RWPE2 (cell line): ENCODE measurements at regions not wholly inside any gene's neighbourhood (a gene's known extent, or its start where the extent isn't known, plus 50 kb on each side); places are given as distances from the start of the nearest gene placed in this dataset.

Source experiments
- ATAC-seq: fragments of 200-7000 bp; cut with Tn5 transposase; 3 replicates; pipeline ENCODE4 v1.9.1; 2021; ENCODE audit warnings: low read depth
- DNase-seq: peaks from one replicate; pipeline ENCODE4 v3.0.0-alpha.2; 2020; ENCODE audit warnings: low spot score
- H3K27ac ChIP-seq: fragments of 450-650 bp; 2 replicates; pipeline ENCODE4 v1.5.1; 2017; ENCODE audit warnings: mild to moderate bottlenecking; ENCODE audit not compliant: poor library complexity, severe bottlenecking
- H3K27me3 ChIP-seq: fragments of 250-450 bp; sonication (Bioruptor Pico); 2 replicates; pipeline ENCODE4 v1.5.1; 2021; ENCODE audit warnings: mild to moderate bottlenecking, moderate library complexity; ENCODE audit not compliant: insufficient read depth, poor library complexity, severe bottlenecking
- H3K36me3 ChIP-seq: fragments of 250-450 bp; sonication (Bioruptor Pico); 2 replicates; pipeline ENCODE4 v1.5.1; 2020; ENCODE audit warnings: low read depth, mild to moderate bottlenecking, moderate library complexity
- H3K4me1 ChIP-seq: fragments of 250-450 bp; sonication (Bioruptor Pico); 2 replicates; pipeline ENCODE4 v1.5.1; 2021; ENCODE audit warnings: mild to moderate bottlenecking, moderate library complexity; ENCODE audit not compliant: insufficient read depth, poor library complexity, severe bottlenecking
- H3K4me3 ChIP-seq: fragments of 250-450 bp; sonication (Bioruptor Pico); 2 replicates; pipeline ENCODE4 v1.5.1; 2021; ENCODE audit warnings: mild to moderate bottlenecking, moderate library complexity; ENCODE audit not compliant: severe bottlenecking
- H3K9me3 ChIP-seq: fragments of 250-450 bp; sonication (Bioruptor Pico); 2 replicates; pipeline ENCODE4 v1.5.1; 2021; ENCODE audit warnings: mild to moderate bottlenecking, moderate library complexity; ENCODE audit not compliant: severe bottlenecking
- TF ChIP-seq, protein P1 (sequence below): fragments of 450-650 bp; IDR thresholded peaks from one replicate; pipeline ENCODE4 v1.5.1; 2017; ENCODE audit warnings: mild to moderate bottlenecking, moderate library complexity; ENCODE audit not compliant: poor library complexity, severe bottlenecking

DNA sequence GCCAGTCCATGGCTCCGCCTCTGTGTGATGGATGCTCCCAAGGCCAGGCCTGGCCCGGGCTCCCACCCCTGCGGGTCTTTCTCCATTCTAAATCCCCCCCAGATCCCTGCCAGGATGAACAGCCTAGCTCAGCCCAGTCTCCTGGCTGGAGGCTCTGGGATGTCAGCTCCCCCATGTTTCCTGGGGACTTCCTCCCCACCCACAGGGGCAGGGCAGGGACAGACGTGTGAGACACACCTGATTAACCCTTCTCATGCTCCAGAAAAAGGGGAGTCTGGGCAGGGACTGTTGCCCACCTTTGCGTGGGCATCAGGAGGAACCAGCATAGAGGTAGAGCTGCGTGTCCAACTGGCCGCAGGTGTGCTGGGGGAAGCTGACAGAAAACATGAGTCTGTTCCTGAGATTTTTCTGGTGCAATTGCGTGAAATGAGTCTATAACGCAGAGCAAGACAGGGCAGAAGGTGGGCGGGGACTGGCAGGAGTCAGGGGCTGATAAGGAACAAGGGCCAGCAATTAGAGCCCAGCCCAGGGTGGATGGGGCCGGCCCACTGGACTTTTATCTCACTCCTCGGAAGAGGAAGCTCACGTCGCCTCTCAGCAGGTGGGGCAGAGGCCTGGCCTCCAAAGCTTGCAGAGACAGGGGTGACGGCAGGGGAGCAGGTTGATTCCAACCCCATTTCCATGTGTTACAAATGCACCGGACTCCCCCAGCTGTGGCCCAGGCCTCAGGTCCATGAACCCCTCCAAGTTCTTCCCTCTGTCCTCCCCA, 238.2 kb downstream of the RBFOX3 start:
- TF ChIP-seq, protein P1, sequence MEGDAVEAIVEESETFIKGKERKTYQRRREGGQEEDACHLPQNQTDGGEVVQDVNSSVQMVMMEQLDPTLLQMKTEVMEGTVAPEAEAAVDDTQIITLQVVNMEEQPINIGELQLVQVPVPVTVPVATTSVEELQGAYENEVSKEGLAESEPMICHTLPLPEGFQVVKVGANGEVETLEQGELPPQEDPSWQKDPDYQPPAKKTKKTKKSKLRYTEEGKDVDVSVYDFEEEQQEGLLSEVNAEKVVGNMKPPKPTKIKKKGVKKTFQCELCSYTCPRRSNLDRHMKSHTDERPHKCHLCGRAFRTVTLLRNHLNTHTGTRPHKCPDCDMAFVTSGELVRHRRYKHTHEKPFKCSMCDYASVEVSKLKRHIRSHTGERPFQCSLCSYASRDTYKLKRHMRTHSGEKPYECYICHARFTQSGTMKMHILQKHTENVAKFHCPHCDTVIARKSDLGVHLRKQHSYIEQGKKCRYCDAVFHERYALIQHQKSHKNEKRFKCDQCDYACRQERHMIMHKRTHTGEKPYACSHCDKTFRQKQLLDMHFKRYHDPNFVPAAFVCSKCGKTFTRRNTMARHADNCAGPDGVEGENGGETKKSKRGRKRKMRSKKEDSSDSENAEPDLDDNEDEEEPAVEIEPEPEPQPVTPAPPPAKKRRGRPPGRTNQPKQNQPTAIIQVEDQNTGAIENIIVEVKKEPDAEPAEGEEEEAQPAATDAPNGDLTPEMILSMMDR = no peak
- DNase-seq (no peak), ATAC-seq (no peak)
- H3K4me3 ChIP-seq = no peak overlapping the region
- peaks cover 62% of the 10 kb centered on the region for H3K27me3 ChIP-seq
- no peak overlapping the region for H3K27ac ChIP-seq
- H3K36me3 ChIP-seq = no peaks in the 10 kb centered on the region
- H3K4me1 ChIP-seq = no peaks in the 10 kb centered on the region
- H3K9me3 ChIP-seq = no peaks in the 10 kb centered on the region

- H3K4me1 ChIP-seq = no peaks in the 10 kb centered on the region
- no peak for ATAC-seq
- TF ChIP-seq, protein P1 = no peak
- peaks cover 62% of the 10 kb centered on the region for H3K27me3 ChIP-seq
- H3K27ac ChIP-seq = no peak overlapping the region
- DNase-seq = no peak
- H3K9me3 ChIP-seq = no peaks in the 10 kb centered on the region
- H3K36me3 ChIP-seq = no peaks in the 10 kb centered on the region
- no peak overlapping the region for H3K4me3 ChIP-seq
Measured at GRCh38 chr17:79371984-79372383, 238.9 kb downstream of the RBFOX3 start.

DNA sequence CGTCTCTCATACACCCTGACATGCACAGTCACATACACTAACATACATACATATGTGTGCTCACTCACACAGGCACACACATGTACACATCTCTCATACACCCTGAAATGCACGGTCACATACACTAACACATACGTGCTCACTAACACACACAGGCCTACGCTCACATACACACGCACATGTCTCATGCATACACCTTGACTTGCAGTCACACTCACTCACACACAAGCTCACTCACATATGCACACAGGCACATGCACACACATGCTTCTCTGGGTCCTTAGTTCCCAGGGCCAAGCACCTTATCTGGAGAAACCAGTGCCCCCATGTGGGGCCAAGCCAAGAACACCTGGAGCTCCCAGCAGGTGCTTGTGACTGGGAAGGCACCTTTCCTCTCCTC, 240.3 kb downstream of the RBFOX3 start:
- H3K4me1 ChIP-seq = no peaks in the 10 kb centered on the region
- no peak for ATAC-seq
- no peak overlapping the region for H3K4me3 ChIP-seq
- no peaks in the 10 kb centered on the region for H3K9me3 ChIP-seq
- no peak overlapping the region for H3K27ac ChIP-seq
- H3K36me3 ChIP-seq = no peaks in the 10 kb centered on the region
- no peak for DNase-seq
- peaks cover 62% of the 10 kb centered on the region for H3K27me3 ChIP-seq
- TF ChIP-seq, protein P1 = no peak

- Histone ChIP-seq H3K27ac (no peak overlapping the region), H3K4me3 (no peak overlapping the region), H3K9me3 (no peaks in the 10 kb centered on the region), H3K4me1 (no peaks in the 10 kb centered on the region), H3K27me3 (peaks cover 62% of the 10 kb centered on the region), H3K36me3 (no peaks in the 10 kb centered on the region)
- TF ChIP-seq, protein P1 = no peak
- ATAC-seq (no peak), DNase-seq (no peak)
Measured at GRCh38 chr17:79370126-79370525, 240.7 kb downstream of the RBFOX3 start.

DNA sequence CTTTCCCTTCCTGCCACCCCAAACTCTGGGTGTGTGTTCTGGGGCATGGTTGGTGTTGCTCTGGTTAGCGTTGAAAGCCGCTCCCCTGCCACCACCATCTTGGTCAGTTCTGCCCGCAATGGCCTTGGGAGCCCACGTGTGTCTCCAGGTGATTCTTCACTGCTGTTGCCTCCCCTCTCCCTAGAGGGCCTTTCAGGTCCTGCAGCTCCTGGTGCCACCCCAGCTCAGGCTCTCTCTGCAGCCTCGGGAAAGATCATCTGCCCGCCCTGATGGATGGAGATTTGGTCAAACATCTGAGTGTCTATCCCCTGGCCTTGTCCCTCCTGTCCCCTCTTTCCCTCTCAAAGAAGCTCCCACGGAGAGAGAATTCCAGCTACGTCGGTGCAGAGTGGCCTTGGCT, 241.3 kb downstream of the RBFOX3 start:
- Histone ChIP-seq H3K4me1 (no peaks in the 10 kb centered on the region), H3K27ac (no peak overlapping the region), H3K27me3 (peaks cover 62% of the 10 kb centered on the region), H3K36me3 (no peaks in the 10 kb centered on the region), H3K4me3 (no peak overlapping the region), H3K9me3 (no peaks in the 10 kb centered on the region)
- DNase-seq (no peak), ATAC-seq (no peak)
- TF ChIP-seq, protein P1 = no peak
